Right lobe of liver (tissue), 4 donors: ENCODE measurements at regions not wholly inside any gene's neighbourhood (a gene's known extent, or its start where the extent isn't known, plus 50 kb on each side); places are given as distances from the start of the nearest gene placed in this dataset.

ENCODE experiments used
- CTCF ChIP-seq, 4 donors: fragments of 200-600 bp in 3 of 4; fragments of 450-650 bp in 1 of 4; IDR thresholded peaks; one replicate each; pipeline versions ENCODE4 v1.5.1 to v1.8.0; 2016 to 2022; ENCODE audit warnings: antibody characterized with exemption in 4 of 4, mild to moderate bottlenecking in 2 of 4
- POLR2A ChIP-seq: fragments of 450-650 bp; IDR thresholded peaks from one replicate; pipeline ENCODE4 v1.6.1; 2017; ENCODE audit warnings: antibody characterized with exemption, mild to moderate bottlenecking
- donor health status: DM: no; HTN: no; CAD: no.
- donor health status: DM: no; HTN: no; CAD: no.
- donor health status: DM: no; HTN: yes; CAD: no.

GRCh38 chr11:45489281-45489905 lies 176.0 kb downstream of the CHST1 start:
- no peak for TF ChIP-seq CTCF (IDR thresholded peaks at IDR 0.05)
- TF ChIP-seq POLR2A: no peak
